Mesodermal cell (in vitro differentiated cells): ENCODE measurements at regions not wholly inside any gene's neighbourhood (a gene's known extent, or its start where the extent isn't known, plus 50 kb on each side); places are given as distances from the start of the nearest gene placed in this dataset.
"Not testable (repeated sequence)": the region's sequence is repeated elsewhere in the genome, so short reads cannot be mapped to it uniquely, and the experiment has no call there.

Source experiments
- H3K27ac ChIP-seq: 2 replicates; pipeline ENCODE4 v1.7.0; 2013; ENCODE audit warnings: mild to moderate bottlenecking, low read depth, low read length, moderate library complexity; ENCODE audit not compliant: severe bottlenecking
- H3K36me3 ChIP-seq: 2 replicates; pipeline ENCODE4 v1.7.1; 2013; ENCODE audit warnings: mild to moderate bottlenecking, low read length, moderate library complexity; ENCODE audit not compliant: control insufficient read depth, insufficient read depth
- H3K4me1 ChIP-seq: one replicate; pipeline ENCODE4 v1.7.1; 2013; ENCODE audit warnings: mild to moderate bottlenecking, low read length; ENCODE audit not compliant: insufficient read depth, control insufficient read depth, poor library complexity, severe bottlenecking
- H3K4me3 ChIP-seq: 2 replicates; pipeline ENCODE4 v1.7.0; 2013; ENCODE audit warnings: low read length, control low read depth, mild to moderate bottlenecking; ENCODE audit not compliant: insufficient read depth, poor library complexity, severe bottlenecking; ENCODE audit errors: extremely low read depth
- H3K9me3 ChIP-seq: 2 replicates; pipeline ENCODE4 v1.7.1; 2013; ENCODE audit warnings: mild to moderate bottlenecking, low read length, moderate library complexity; ENCODE audit not compliant: control insufficient read depth
- WGBS, 2 experiments: methylation state at CpG; one replicate each; pipeline ENCODE4 v1.1.5; 2013; ENCODE audit warnings: missing lambda C conversion rate in 2 of 2; ENCODE audit not compliant: insufficient coverage in 2 of 2; 5-methylcytosine and 5-hydroxymethylcytosine counted together

GRCh38 chr3:82584415-82584814, 823.0 kb upstream of the GBE1 start:
- not testable (repeated sequence) for H3K4me3 ChIP-seq, H3K9me3 ChIP-seq, H3K27ac ChIP-seq, H3K36me3 ChIP-seq, H3K4me1 ChIP-seq
- WGBS, 2 experiments, result 95 to 100% methylated on average over 1 to 4 of the region's 25 CpGs

GRCh38 chr3:82581350-82581749, 819.9 kb upstream of the GBE1 start:
- H3K27ac ChIP-seq, result no peak overlapping the region
- no peaks in the 10 kb centered on the region for H3K9me3 ChIP-seq
- H3K4me3 ChIP-seq, result no peak overlapping the region
- no peaks in the 10 kb centered on the region for H3K4me1 ChIP-seq
- H3K36me3 ChIP-seq, result no peaks in the 10 kb centered on the region
- 100% methylated on average over 1 of the region's 3 CpGs; no CpG with 5 or more reads in 1 of the 2 experiments for WGBS, 2 experiments

- H3K36me3 ChIP-seq, result no peaks in the 10 kb centered on the region
- H3K4me3 ChIP-seq, result no peak overlapping the region
- no peaks in the 10 kb centered on the region for H3K9me3 ChIP-seq
- H3K27ac ChIP-seq, result no peak overlapping the region
- no peaks in the 10 kb centered on the region for H3K4me1 ChIP-seq
These were observed 811.3 kb upstream of the GBE1 start for GRCh38 chr3:82572721-82573120.

- no CpG with 5 or more reads among the region's 3 CpGs for WGBS, 2 experiments
- H3K4me1 ChIP-seq, result no peaks in the 10 kb centered on the region
- H3K36me3 ChIP-seq, result no peaks in the 10 kb centered on the region
- H3K9me3 ChIP-seq, result no peaks in the 10 kb centered on the region
- no peak overlapping the region for H3K4me3 ChIP-seq
- H3K27ac ChIP-seq, result no peak overlapping the region
These were observed 807.4 kb upstream of the GBE1 start for GRCh38 chr3:82568776-82569338.

GRCh38 chr3:82567029-82567600, 805.7 kb upstream of the GBE1 start:
- Histone ChIP-seq H3K9me3 (no peaks in the 10 kb centered on the region), H3K4me1 (no peaks in the 10 kb centered on the region), H3K27ac (no peak overlapping the region), H3K4me3 (no peak overlapping the region), H3K36me3 (no peaks in the 10 kb centered on the region)
- whole genome bisulfite sequencing, 2 experiments, result 50 to 93% methylated on average over 1 to 4 of the region's 4 CpGs

- Histone ChIP-seq H3K27ac (no peak overlapping the region), H3K4me1 (no peaks in the 10 kb centered on the region), H3K9me3 (no peaks in the 10 kb centered on the region), H3K36me3 (no peaks in the 10 kb centered on the region), H3K4me3 (no peak overlapping the region)
- WGBS, 2 experiments, result no CpG with 5 or more reads among the region's 2 CpGs
These were observed 801.5 kb upstream of the GBE1 start for GRCh38 chr3:82562896-82563295.

- Histone ChIP-seq H3K27ac (no peak overlapping the region), H3K36me3 (no peaks in the 10 kb centered on the region), H3K4me1 (no peaks in the 10 kb centered on the region), H3K4me3 (no peak overlapping the region), H3K9me3 (no peaks in the 10 kb centered on the region)
- no CpG with 5 or more reads among the region's 2 CpGs for WGBS, 2 experiments
These were observed 800.3 kb upstream of the GBE1 start for GRCh38 chr3:82561784-82562183.

- H3K4me3 ChIP-seq, result no peak overlapping the region
These were observed 796.6 kb upstream of the GBE1 start for GRCh38 chr3:82558081-82558480.

GRCh38 chr3:82556113-82556512, 794.7 kb upstream of the GBE1 start:
- WGBS, 2 experiments, result 74 to 95% methylated on average over 4 of the region's 5 CpGs

More at GRCh38 chr3:82558081-82558480, 796.6 kb upstream of the GBE1 start:
- WGBS, 2 experiments, result no CpG with 5 or more reads among the region's 1 CpG
- H3K9me3 ChIP-seq, result no peaks in the 10 kb centered on the region
- no peak overlapping the region for H3K27ac ChIP-seq
- no peaks in the 10 kb centered on the region for H3K36me3 ChIP-seq
- H3K4me1 ChIP-seq, result no peaks in the 10 kb centered on the region

GRCh38 chr3:82542556-82542955, 781.1 kb upstream of the GBE1 start:
- not testable (repeated sequence) for H3K4me1 ChIP-seq, H3K36me3 ChIP-seq, H3K9me3 ChIP-seq, H3K4me3 ChIP-seq, H3K27ac ChIP-seq
- 88 to 100% methylated on average over 2 of the region's 2 CpGs for WGBS, 2 experiments

More at GRCh38 chr3:82556113-82556512, 794.7 kb upstream of the GBE1 start:
- H3K4me1 ChIP-seq, result no peaks in the 10 kb centered on the region
- no peaks in the 10 kb centered on the region for H3K36me3 ChIP-seq
- no peaks in the 10 kb centered on the region for H3K9me3 ChIP-seq
- H3K4me3 ChIP-seq, result no peak overlapping the region
- no peak overlapping the region for H3K27ac ChIP-seq

GRCh38 chr3:82521657-82522056, 760.2 kb upstream of the GBE1 start:
- Histone ChIP-seq H3K4me1 (no peaks in the 10 kb centered on the region), H3K36me3 (no peaks in the 10 kb centered on the region), H3K27ac (no peak overlapping the region), H3K9me3 (no peaks in the 10 kb centered on the region), H3K4me3 (no peak overlapping the region)
- no CpG with 5 or more reads among the region's 1 CpG for WGBS, 2 experiments
